IPS-NIHi7 (cell line): ENCODE measurements at regions not wholly inside any gene's neighbourhood (a gene's known extent, or its start where the extent isn't known, plus 50 kb on each side); places are given as distances from the start of the nearest gene placed in this dataset.

Experiments
- DNase-seq: peaks from one replicate; pipeline ENCODE4 v3.0.0; 2012; ENCODE audit warnings: mixed read lengths; ENCODE audit errors: extremely low spot score

DNA sequence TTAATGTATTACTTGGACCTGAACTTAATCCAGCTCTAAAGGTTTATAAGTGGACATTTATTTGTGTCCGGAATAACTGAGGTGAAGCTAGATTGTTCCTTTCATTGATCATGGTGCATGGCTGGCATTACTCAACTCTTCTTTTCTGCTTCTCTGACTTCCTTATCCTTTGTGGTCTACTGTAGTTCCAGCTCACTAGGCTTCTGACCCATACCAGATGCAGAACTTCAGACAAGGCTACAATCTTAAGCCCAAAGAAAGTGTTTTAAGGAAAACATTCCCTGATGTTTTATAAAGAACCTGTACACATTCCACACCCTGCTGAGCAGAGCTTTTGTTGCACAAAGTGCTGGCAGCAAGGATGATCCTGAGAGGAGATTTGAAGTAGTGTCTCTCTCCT is 250.8 kb upstream of the TGFBR2 start:
- no peak for DNase-seq

DNA sequence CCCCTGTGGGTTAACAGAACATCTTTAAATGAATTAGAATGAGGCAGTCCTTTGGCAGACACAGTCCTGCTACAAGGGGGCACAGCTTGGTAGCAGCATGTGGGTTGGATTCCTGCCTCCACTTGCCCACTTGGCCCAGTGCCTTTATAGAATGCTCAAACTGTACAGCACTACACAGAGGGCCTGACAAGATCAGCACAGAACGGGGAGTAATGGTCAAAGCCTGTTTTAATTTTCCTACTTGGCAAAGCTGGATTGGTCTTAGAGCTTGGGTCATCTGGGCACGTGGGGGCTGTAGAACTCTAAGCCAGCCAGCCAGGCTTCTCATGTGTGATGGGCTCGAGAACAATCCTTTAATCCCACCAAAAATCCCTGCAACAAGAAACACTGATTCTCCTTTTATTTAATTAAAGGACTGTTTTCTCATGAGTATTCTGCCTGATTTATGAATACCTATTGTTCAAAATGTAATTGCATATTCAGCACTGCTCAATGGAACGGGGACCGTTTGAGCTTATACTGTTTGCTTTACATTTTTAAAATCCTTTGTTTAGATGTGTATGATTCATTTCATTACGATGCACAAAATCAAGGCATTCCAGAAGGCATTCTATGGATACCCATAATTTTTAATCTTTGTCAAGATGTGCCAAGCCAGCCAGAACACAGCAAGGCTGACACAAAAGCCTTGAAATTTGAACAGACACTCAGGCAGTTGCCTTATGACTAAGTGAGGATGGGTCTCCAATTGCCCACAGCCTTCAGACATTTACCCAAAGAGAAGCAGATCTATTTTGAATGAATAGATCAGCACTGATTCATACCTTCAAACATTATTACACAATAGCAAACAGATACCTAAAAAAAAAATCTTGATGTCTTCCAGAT is 249.3 kb upstream of the TGFBR2 start:
- no peak for DNase-seq

DNA sequence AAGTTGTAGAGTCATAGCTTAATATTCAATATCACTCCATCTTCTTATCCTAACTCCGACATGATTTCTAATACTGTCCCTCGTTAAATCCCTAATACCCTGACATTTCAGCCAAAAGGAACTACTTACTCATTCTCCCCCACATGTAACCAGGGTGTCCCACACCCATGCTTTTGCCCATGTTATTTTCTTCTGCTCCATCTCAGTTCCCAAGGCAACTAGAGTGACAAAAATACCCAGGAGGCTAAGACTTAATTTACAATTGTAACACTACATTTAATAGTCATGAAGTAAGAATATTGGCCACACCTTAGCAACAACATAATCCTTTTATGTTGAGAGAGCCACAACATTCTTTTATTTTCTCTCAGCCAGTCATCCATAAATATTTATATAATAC is 248.5 kb upstream of the TGFBR2 start:
- DNase-seq = no peak

DNA sequence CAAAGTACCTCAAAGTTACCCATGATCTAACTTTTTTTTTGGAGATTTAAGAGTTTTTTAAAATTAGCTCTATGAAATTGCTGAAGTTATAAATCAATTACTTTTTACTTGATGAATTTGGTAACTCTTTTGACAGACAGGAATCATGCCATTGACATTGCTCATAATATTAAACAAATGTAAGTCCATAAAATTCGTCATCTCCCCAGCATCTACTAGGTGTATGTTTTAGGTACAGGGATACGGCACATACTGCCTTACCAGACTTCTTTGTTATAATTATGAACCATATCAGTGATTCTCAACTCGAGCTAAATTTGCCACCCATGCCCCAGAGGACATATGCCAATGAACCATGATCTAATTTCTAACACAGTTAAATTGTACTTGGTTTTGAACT is 247.5 kb upstream of the TGFBR2 start:
- DNase-seq = no peak

DNA sequence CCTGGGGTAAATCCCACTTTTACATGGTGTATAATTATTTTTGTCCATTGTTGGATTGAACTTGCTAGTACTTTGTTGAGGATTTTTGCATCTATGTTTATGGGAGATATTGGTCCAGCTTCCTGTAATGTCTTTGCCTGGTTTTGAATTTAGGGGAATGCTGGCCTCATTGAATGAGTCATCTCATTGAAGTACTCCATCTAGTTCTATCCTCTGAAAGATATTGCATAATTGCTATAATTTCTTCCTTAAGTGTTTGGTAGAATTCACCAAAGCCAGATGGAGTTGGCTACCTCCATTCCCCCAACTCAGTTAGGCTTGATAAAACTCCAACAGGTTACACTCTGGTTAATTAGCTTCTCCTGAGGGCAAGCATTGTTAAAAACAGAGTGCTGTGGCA is 237.4 kb upstream of the TGFBR2 start:
- no peak for DNase-seq

DNA sequence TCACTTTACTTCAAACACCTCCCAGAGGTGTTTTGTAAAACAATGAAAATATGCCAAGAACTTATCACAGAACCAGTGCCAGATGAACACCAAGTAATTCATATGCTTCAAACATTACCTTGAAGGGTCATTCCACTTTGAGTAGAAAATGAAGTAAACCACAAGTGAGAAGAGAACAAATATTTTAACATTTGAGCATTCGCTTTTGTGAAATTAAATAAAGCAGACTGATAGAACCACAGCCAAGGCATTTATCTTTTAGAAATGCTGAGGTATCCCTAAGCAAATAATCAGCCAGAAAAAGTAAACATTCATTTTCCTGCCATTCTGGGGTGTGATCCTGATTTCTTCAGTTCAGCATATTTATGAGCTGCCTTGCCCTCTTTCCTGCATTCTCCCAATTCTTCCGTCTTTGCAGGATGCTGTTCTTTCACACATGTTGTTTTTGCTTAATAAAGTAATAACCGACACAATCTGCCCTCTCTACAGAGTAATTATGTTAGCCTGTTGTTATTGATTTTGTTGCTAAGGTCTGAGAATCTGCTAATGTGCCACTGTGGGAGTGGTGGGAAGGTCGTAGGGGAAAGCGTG is 235.6 kb upstream of the TGFBR2 start:
- DNase-seq = no peak

DNA sequence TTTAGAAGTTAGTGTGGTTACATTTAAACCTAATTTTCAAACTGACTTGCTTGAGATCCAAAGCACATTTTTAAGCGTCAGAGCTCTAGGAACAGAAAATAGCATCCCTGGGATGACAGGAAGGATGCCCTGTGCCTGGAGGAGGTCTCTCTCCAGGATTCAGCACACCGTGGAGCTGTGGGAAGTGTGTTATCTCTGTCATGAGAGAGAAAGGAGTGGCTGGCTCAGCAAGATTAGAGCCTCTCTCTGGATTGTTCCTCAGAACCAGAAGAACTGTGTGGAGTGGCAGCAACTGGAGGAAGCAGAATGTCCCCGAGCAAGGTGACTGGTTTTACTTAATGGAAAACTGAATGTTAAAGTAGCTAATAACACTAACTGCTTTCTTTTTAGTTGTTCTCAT is 233.6 kb upstream of the TGFBR2 start:
- no peak for DNase-seq

DNA sequence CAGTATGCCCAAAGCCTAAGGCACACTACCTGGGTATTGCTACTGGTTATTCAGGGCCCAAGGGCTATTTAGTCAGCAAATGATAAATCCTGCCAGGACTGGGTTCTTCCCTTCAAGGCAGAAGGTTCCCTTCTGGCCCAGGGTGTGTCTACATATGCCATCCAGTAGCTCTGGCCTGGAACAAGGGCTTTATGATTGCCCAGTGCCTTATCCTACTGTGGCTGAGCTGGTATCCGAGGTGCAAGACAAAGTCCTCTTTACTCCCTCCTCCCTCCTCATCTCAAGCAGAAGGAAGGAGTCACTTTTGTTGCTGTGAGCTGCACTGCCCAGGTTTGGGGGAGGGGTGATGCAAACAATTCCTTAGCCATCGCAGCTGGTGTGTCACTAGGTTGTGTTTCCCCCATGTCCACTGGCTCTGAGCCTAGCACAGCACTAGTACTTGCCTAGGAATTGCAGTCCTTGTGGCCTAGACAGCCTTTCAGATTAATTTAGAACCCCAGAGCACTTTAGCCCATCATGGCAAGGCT is 221.8 kb upstream of the TGFBR2 start:
- DNase-seq = no peak

DNA sequence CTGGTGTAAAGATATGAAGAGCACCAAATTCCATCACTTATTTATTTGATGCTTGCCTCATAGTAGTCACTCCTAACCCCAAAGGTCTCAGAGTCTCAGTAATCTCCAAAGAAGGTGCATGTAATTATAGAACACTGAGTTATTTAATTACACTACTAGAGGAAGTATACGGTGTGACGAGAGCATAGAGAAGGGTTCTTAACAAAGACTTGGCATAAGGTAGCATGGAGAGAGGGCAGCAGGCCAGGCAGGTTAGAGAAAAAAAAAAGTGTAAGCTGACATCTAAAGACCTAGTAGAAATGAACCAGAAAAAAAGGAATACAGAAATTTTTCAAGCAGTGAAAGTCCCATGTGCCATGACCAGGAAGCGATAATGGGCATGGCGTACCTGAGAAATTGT is 213.3 kb upstream of the TGFBR2 start:
- DNase-seq = no peak

DNA sequence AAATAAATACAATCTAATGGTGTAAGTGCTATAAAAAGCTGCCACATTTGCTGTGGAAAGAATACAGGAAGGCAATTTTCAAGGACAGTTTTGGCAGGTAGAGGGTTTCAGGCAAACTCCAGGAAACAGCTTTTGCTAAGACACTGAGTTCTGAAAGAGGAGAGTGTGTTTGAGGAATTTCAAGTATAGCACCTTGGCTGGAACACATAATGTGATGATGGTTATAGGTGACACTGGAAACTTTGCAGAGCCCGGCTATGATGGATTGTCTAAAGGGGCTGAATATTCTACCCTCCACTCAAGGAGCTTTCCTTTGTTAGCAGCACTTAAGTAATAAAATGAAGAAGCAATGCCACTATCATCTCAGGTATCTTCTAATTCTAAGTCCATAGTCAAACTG is 209.4 kb upstream of the TGFBR2 start:
- no peak for DNase-seq

DNA sequence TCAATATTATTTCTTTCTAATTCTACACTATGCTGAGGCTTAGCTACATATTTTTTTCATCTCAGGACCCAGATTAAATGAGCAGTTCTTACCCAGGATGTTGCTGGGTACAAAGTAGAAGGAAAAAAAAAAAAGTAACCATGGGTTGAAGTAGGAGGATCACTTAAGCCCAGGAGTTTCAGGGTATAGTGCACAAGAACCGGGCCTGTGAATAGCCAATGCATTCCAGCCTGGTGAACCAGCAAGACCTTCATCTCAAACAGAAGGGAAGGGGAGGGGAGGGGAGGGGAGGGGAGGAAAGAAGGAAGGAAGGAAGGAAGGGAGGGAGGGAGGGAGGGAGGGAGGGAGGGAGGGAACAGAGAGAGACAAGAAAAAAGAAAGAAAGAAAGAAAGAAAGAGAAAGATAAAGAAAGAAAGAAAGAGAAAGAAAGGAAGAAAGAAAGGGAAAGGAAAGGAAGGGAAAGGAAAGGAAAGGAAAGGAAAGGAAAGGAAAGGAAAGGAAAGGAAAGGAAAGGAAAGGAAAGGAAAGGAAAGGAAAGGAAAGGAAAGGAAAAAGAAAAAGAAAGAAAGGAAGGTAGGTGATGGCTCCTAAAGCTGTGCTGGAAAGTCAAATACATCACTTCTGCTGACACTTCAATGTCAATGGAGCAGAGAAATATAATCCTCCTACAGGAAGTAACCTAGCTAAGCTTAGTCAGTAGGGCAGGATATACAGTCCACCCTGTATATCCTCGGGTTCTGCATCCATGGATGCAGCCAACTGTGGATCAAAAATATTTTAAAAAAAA is 206.8 kb upstream of the TGFBR2 start:
- no peak for DNase-seq

DNA sequence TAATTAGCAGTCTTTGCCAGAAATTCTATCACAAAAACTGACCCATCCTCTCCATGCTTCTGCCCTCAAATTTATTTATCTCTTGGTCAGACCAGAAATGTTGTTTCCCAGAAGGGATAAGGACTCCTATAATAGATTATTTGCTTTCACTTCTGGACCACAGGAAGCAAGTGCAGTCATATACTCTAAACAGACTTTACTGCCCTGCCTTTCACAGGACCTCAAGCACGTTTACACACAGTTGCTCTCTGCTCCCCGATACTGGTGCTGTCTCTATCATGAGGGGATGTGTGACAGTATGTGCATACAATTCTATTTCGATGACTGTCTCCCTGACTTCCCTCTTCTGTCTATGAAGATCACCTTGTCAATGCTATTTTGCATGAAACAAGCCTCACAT is 205.5 kb upstream of the TGFBR2 start:
- DNase-seq = no peak

DNA sequence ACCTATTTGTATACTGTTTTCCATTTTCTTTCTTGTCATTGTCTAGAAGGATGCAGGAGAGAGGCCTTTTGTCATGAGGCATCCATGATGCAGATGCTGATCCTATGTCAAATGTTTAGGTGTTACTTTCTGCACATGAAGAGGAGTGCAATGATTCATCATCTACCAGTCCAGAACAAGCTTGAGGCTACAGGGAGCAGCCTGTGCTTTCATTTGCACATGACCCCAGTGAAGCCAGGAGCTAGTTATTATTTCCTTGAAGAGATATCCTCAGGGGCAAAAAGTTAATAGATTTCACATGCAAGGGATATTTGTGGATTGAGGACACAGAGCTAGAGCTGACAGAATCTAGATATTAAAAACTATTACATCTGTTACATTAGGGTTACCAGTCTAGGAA is 204.4 kb upstream of the TGFBR2 start:
- DNase-seq = no peak

DNA sequence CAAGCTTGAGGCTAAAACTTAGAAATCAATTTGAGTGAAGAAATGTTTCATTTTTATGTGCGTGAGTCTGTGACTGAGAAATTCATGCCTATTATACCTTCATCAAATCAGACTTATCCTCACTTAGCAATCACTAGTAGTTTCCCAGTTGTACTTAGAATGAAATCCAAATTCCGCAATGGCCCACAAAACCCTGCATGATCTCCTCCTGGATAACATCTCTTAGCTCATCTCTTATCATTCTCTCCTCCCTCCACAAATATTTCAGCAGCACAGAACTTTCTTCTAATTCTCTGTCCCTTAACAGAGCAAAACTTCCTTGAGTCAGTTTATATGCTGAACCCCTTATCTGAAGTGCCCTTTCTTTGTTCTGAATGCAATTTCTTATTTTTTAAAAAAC is 198.8 kb upstream of the TGFBR2 start:
- DNase-seq = no peak

DNA sequence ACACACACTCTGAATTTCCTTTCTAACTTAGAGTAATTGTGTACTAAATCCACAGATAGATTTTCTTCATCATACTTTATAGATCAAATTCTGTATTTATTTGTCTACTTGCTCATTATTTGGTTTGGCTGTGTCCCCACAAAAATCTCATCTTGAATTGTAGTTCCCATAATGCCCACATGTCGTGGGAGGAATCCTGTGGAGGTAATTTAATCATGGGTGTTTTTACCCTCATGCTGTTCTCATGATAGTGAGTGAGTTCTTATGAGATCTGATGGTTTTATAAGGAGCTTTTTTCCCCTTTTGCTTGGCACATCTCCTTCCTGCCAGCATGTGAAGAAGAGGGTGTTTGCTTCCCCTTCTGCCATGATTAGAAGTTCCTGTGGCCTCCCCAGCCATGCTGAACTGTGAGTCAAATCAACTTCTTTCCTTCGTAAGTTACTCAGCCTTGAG is 198.3 kb upstream of the TGFBR2 start:
- DNase-seq = no peak

DNA sequence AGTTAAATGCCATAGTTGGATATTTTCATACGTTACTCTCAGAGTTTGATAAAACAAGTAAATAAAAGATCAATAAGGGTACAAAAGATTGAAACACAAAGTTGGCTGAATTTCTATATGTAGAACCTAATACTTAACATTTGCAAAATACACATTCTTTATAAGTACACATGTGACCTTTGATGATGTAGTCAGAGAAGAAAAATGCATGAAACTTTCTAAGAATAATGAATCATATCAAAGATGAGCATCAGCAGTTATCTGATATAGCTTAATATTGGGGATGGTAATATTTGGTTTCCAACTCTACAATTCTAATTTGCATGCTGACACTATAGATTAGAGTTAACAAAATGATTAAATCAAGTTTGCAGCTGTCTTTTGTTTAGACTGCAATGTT is 188.0 kb upstream of the TGFBR2 start:
- no peak for DNase-seq

DNA sequence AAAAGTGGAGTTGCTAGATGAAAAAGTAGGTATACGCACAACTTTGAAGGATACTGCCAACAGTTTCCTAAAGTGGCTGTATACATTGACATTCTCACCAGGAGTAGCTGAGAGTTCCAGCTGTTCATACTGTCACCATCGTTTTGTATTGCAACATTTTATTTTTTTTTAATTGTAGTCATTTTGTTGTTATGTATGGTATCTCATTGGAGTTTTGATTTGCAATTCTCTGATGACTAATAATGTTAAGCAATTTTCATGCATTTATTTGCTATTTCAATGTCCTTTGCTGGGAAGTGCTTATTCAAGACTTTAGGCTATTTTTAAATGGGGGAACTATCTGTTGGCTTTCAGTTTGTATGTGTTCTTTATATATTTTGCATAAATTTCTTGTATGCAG is 185.1 kb upstream of the TGFBR2 start:
- DNase-seq = no peak

DNA sequence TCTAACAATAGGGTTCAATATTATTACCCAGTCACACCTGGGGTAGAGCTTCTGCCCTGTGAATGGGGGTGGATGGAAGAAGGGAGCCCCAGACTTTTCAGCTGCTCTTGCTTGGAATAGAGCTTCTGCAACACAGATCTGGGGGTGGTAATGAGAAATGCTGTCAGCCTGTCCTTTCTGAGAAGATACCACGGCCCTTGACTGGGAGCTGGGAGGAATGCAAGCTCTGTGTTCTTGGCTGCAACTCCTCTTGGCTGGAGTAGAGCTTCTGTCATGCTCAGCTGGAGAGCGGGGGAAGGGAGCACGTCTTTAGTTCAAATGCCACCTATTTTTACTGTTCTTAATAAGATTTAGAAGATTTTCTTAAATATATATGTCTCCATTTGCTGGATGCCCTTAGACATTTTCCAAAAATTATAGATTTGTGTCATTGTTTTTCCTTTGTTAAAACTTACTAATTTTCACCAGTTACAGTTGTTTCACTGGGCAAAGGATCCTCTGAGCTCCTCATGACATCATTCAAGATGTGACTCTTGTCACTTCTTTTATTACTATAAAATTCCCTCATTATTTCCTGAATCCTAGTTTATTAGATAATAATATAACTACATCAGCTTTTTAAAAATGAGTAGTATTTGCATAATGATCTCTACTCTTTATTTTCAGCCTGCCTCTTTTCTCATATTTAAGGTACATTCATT is 180.0 kb upstream of the TGFBR2 start:
- DNase-seq = peak; percentile 25

DNA sequence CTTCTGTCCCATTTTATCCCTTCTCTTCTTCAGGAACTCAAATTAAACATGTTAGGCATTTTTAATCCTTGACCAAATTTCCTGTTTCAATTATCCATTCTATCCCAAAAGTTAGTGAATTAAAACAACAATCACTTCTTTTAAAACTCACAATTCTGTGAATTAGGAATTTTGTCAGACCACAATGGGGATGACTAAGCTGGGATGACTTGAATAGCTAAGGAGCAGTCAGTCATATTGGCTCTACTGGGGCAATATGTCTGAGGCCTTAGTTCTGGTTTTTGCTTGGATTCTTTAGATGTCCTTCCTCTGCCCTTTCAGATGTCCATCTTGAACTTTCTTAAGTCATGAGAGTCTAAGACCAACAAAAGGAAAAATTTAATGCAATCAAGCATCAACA is 178.2 kb upstream of the TGFBR2 start:
- no peak for DNase-seq

DNA sequence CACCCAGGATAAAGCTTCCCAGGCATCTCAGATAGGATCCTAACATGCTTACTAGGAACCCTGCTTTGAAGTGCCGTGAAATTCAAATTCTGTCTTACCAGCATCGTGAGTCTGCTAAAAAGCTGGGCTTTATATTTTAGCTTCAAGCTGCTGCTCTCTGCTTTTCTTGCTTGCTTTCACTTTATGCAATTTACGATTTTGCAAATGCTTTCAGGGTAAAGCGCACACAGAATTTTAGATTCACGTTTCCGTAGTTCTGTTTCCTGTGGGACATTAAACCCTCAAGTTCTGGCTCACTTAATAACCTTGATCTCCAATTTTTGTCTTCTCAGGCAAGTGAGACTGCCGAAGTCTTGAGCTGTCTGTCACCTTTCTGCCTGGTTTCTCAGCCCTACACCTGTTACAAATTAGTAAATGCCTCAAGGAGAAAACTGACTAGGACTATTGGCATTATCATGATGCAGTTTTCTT is 170.5 kb upstream of the TGFBR2 start:
- DNase-seq = no peak

DNA sequence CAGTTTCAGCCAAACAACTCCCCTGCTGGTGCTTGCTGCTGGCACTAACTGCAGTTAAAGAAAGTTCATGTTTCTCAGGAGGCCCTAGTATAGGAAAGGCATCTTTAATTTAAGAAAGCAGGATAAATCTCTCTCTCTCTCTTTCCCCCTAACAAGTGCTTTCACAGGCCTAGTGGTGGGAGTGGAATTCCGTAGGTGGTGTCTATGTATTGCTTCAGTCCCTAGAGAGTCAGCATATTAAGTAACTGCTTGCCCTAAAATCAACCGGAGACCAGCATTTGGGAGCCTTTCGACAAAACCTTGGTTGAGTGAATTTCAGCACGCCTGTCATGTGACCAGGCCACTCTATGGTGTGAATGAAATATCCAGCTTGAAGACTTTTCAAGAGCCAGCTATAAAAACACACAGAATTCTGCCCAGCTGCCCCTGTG is 169.2 kb upstream of the TGFBR2 start:
- DNase-seq = peak; percentile 18

DNA sequence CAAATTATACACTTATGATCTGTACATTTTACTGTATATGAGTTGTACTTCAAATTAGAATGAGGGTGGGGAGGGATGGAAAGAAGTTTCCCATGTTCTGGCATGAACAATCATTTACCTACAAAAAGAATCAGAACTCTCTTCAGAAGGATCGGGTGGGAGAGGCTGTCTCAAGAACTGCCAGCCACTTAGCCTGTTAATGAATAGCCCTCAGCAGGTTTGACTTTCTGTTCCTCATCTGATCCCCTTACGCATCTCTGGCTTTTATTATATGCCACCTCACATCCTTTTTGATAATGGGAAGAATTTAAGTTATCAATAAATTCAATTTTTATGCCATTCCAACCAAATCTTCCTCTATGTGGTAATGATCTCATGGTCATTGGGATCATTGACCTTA is 168.3 kb upstream of the TGFBR2 start:
- no peak for DNase-seq
